ENCODE measurements at regions not wholly inside any gene's neighbourhood (a gene's known extent, or its start where the extent isn't known, plus 50 kb on each side); places are given as distances from the start of the nearest gene placed in this dataset.

- TF ChIP-seq ZFP30 (CRISPR knock-in tag; IDR thresholded peaks at IDR 0.05) (no peak), ZNF8 (CRISPR knock-in tag; IDR thresholded peaks at IDR 0.05) (no peak), ZNF70 (CRISPR knock-in tag; IDR thresholded peaks at IDR 0.05) (no peak), CSRNP3 (CRISPR knock-in tag; IDR thresholded peaks at IDR 0.05) (no peak), POU6F1 (CRISPR knock-in tag; IDR thresholded peaks at IDR 0.05; ENCODE audit: borderline replicate concordance, low read depth) (no peak), PATZ1 (CRISPR knock-in tag; IDR thresholded peaks at IDR 0.05; ENCODE audit: borderline replicate concordance) (no peak), ISL1 (CRISPR knock-in tag; IDR thresholded peaks at IDR 0.05) (no peak), ZNF565 (CRISPR knock-in tag; conservative IDR thresholded peaks at IDR 0.05; ENCODE audit: low read depth) (no peak), SNAI2 (CRISPR knock-in tag; IDR thresholded peaks at IDR 0.05) (no peak), RARB (CRISPR knock-in tag; IDR thresholded peaks at IDR 0.05) (no peak), BACH2 (CRISPR knock-in tag; IDR thresholded peaks at IDR 0.05; ENCODE audit: borderline replicate concordance) (no peak), ARNTL (CRISPR knock-in tag; IDR thresholded peaks at IDR 0.05; ENCODE audit: borderline replicate concordance, low read depth) (no peak), PPARA (CRISPR knock-in tag; IDR thresholded peaks at IDR 0.05; ENCODE audit: borderline replicate concordance) (no peak), ZFP3 (CRISPR knock-in tag; IDR thresholded peaks at IDR 0.05) (no peak)
Observed at GRCh38 chr6:30820193-30820592, 64.1 kb upstream of the DDR1 start.

Data from SK-N-SH treated with all-trans-retinoic acid at 6 μM for 48 hours (cell line).